Stimulated activated naive CD4-positive, alpha-beta T cell treated with Interleukin-2 at 50 U/mL for 16 hours (primary cell): ENCODE measurements at regions not wholly inside any gene's neighbourhood (a gene's known extent, or its start where the extent isn't known, plus 50 kb on each side); places are given as distances from the start of the nearest gene placed in this dataset.
"Not testable (repeated sequence)": the region's sequence is repeated elsewhere in the genome, so short reads cannot be mapped to it uniquely, and the experiment has no call there.

Source experiments
- DNase-seq: peaks from one replicate; lab custom pipeline; 2025; lab: John Stamatoyannopoulos, UW

- DNase-seq, result no peak
Measured at GRCh38 chr3:59411186-59411585, 361.4 kb upstream of the CFAP20DC start.

GRCh38 chr3:59408047-59408624 lies 358.3 kb upstream of the CFAP20DC start:
- DNase-seq, result no peak

GRCh38 chr3:59407425-59407824 lies 357.6 kb upstream of the CFAP20DC start:
- DNase-seq, result no peak

- DNase-seq, result no peak
Measured at GRCh38 chr3:59406943-59407342, 357.1 kb upstream of the CFAP20DC start.

GRCh38 chr3:59404851-59405250 lies 355.0 kb upstream of the CFAP20DC start:
- no peak for DNase-seq

GRCh38 chr3:59404064-59404463 lies 354.2 kb upstream of the CFAP20DC start:
- DNase-seq, result no peak

- DNase-seq, result no peak
Measured at GRCh38 chr3:59401924-59402323, 352.1 kb upstream of the CFAP20DC start.

- DNase-seq, result no peak
Measured at GRCh38 chr3:59392116-59392515, 342.3 kb upstream of the CFAP20DC start.

GRCh38 chr3:59391131-59391530 lies 341.3 kb upstream of the CFAP20DC start:
- no peak for DNase-seq

GRCh38 chr3:59388555-59389270 lies 338.9 kb upstream of the CFAP20DC start:
- DNase-seq, result no peak

- DNase-seq, result no peak
Measured at GRCh38 chr3:59386165-59386564, 336.3 kb upstream of the CFAP20DC start.

- DNase-seq, result no peak
Measured at GRCh38 chr3:59385547-59385946, 335.7 kb upstream of the CFAP20DC start.

- DNase-seq, result no peak
Measured at GRCh38 chr3:59381282-59381681, 331.5 kb upstream of the CFAP20DC start.

- no peak for DNase-seq
Measured at GRCh38 chr3:59380146-59380545, 330.3 kb upstream of the CFAP20DC start.

GRCh38 chr3:59374818-59375211 lies 325.0 kb upstream of the CFAP20DC start:
- DNase-seq, result no peak

- DNase-seq, result no peak
Measured at GRCh38 chr3:59374091-59374817, 324.4 kb upstream of the CFAP20DC start.

- DNase-seq, result no peak
Measured at GRCh38 chr3:59372346-59372745, 322.5 kb upstream of the CFAP20DC start.

GRCh38 chr3:59368900-59369675 lies 319.3 kb upstream of the CFAP20DC start:
- DNase-seq, result no peak

- DNase-seq, result no peak
Measured at GRCh38 chr3:59367150-59367549, 317.3 kb upstream of the CFAP20DC start.

GRCh38 chr3:59366218-59366617 lies 316.4 kb upstream of the CFAP20DC start:
- DNase-seq, result no peak

- no peak for DNase-seq
Measured at GRCh38 chr3:59364496-59364895, 314.7 kb upstream of the CFAP20DC start.

- DNase-seq, result not testable (repeated sequence)
Measured at GRCh38 chr3:59360312-59360711, 310.5 kb upstream of the CFAP20DC start.
